OCI-LY1 (cell line): ENCODE measurements at regions not wholly inside any gene's neighbourhood (a gene's known extent, or its start where the extent isn't known, plus 50 kb on each side); places are given as distances from the start of the nearest gene placed in this dataset.

Experiments
- EZH2 ChIP-seq: fragments of 200-600 bp; sonication (generic), shearing (Covaris generic); IDR thresholded peaks from 2 replicates; pipeline ENCODE4 v1.8.0; 2017; ENCODE audit warnings: borderline replicate concordance, mixed run types, mild to moderate bottlenecking, antibody characterized with exemption, low read length, moderate library complexity, mixed read lengths
- TF ChIP-seq, protein P1 (sequence below): fragments of 200-600 bp; sonication (generic), shearing (Covaris generic); IDR thresholded peaks from 2 replicates; pipeline ENCODE4 v1.5.1; 2017; ENCODE audit warnings: mild to moderate bottlenecking, antibody characterized with exemption, low read length, moderate library complexity, mixed read lengths

DNA sequence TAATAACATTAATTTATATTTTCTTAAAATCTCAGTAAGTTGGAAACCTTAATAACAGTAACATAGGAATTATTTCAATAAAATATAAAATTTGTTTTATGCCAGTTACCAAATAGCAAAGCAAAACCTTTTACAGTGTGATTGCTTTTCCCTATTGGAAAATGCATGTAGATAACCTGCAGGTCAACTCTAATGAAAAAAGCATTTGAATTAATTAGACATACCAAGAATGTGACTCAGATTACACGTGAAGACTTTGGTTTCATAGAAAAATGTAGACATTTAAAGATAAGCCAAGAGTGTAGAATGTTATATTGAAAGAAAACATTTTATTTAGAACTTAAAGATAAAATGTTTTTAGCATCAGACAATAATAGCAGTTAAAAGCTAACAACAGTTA, 888.1 kb downstream of the TMEM121 start:
- TF ChIP-seq, protein P1, sequence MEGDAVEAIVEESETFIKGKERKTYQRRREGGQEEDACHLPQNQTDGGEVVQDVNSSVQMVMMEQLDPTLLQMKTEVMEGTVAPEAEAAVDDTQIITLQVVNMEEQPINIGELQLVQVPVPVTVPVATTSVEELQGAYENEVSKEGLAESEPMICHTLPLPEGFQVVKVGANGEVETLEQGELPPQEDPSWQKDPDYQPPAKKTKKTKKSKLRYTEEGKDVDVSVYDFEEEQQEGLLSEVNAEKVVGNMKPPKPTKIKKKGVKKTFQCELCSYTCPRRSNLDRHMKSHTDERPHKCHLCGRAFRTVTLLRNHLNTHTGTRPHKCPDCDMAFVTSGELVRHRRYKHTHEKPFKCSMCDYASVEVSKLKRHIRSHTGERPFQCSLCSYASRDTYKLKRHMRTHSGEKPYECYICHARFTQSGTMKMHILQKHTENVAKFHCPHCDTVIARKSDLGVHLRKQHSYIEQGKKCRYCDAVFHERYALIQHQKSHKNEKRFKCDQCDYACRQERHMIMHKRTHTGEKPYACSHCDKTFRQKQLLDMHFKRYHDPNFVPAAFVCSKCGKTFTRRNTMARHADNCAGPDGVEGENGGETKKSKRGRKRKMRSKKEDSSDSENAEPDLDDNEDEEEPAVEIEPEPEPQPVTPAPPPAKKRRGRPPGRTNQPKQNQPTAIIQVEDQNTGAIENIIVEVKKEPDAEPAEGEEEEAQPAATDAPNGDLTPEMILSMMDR, result no peak
- no peak for TF ChIP-seq EZH2
